Spinal cord (tissue), 9 donors: ENCODE measurements at regions not wholly inside any gene's neighbourhood (a gene's known extent, or its start where the extent isn't known, plus 50 kb on each side); places are given as distances from the start of the nearest gene placed in this dataset.
A peak's percentile ranks its signal among the peaks of the same experiment; 100 is the strongest.

Experiments used
- DNase-seq, 6 donors: peaks; one replicate each; pipeline versions ENCODE4 v3.0.0 to v3.0.0-alpha.2; 2013 to 2015; ENCODE audit warnings: low spot score in 6 of 6, low read depth in 4 of 6
- H3K27ac ChIP-seq: one replicate; pipeline ENCODE4 v1.5.1; 2013; ENCODE audit warnings: low read depth, low read length, control low read depth
- H3K27me3 ChIP-seq: one replicate; pipeline ENCODE4 v1.6.1; 2013; ENCODE audit warnings: low read length; ENCODE audit not compliant: control insufficient read depth, insufficient read depth
- H3K36me3 ChIP-seq: one replicate; pipeline ENCODE4 v1.6.1; 2013; ENCODE audit warnings: low read length; ENCODE audit not compliant: control insufficient read depth, insufficient read depth
- H3K4me1 ChIP-seq: one replicate; pipeline ENCODE4 v1.6.1; 2013; ENCODE audit warnings: low read length; ENCODE audit not compliant: control insufficient read depth, insufficient read depth
- H3K4me3 ChIP-seq: one replicate; pipeline ENCODE4 v1.5.1; 2013; ENCODE audit warnings: low read depth, low read length, control low read depth
- H3K9me3 ChIP-seq: one replicate; pipeline ENCODE4 v1.6.1; 2013; ENCODE audit warnings: low read length; ENCODE audit not compliant: control insufficient read depth, insufficient read depth
- WGBS: methylation state at CpG from one replicate; pipeline ENCODE4 v1.1.5; 2013; ENCODE audit warnings: missing lambda C conversion rate; ENCODE audit not compliant: insufficient coverage; 5-methylcytosine and 5-hydroxymethylcytosine counted together
- donor health status: healthy.

GRCh38 chr5:4639946-4640345, 500.2 kb upstream of the ADAMTS16 start:
- H3K36me3 ChIP-seq, result no peaks in the 10 kb centered on the region
- no peak overlapping the region for H3K4me3 ChIP-seq
- peaks cover 5% of the 10 kb centered on the region for H3K27me3 ChIP-seq
- DNase-seq, result peak in 2 of 6 donors; percentile 13 to 73
- no peaks in the 10 kb centered on the region for H3K9me3 ChIP-seq
- H3K27ac ChIP-seq, result no peak overlapping the region
- 31% methylated on average over 8 of the region's 11 CpGs for WGBS
- no peaks in the 10 kb centered on the region for H3K4me1 ChIP-seq

GRCh38 chr5:4640795-4641194, 499.3 kb upstream of the ADAMTS16 start:
- no CpG with 5 or more reads among the region's 2 CpGs for WGBS
- no peak overlapping the region for H3K27ac ChIP-seq
- H3K4me3 ChIP-seq, result no peak overlapping the region
- peak in 4 of 6 donors; percentile 11 to 87 (median 43) for DNase-seq
- no peaks in the 10 kb centered on the region for H3K9me3 ChIP-seq
- H3K4me1 ChIP-seq, result no peaks in the 10 kb centered on the region
- peaks cover 5% of the 10 kb centered on the region for H3K27me3 ChIP-seq
- no peaks in the 10 kb centered on the region for H3K36me3 ChIP-seq

GRCh38 chr5:4642525-4642924, 497.6 kb upstream of the ADAMTS16 start:
- Histone ChIP-seq H3K4me1 (no peaks in the 10 kb centered on the region), H3K36me3 (no peaks in the 10 kb centered on the region), H3K27me3 (peaks cover 3% of the 10 kb centered on the region), H3K9me3 (no peaks in the 10 kb centered on the region), H3K4me3 (no peak overlapping the region), H3K27ac (no peak overlapping the region)
- no peak for DNase-seq
- no CpG with 5 or more reads among the region's 1 CpG for WGBS

GRCh38 chr5:4643190-4643589, 496.9 kb upstream of the ADAMTS16 start:
- Histone ChIP-seq H3K27me3 (peaks cover 3% of the 10 kb centered on the region), H3K9me3 (no peaks in the 10 kb centered on the region), H3K27ac (no peak overlapping the region), H3K4me1 (no peaks in the 10 kb centered on the region), H3K36me3 (no peaks in the 10 kb centered on the region), H3K4me3 (no peak overlapping the region)
- no peak for DNase-seq
- 88% methylated on average over 1 of the region's 2 CpGs for WGBS

- Histone ChIP-seq H3K4me1 (no peaks in the 10 kb centered on the region), H3K27me3 (peaks cover 3% of the 10 kb centered on the region), H3K36me3 (no peaks in the 10 kb centered on the region), H3K4me3 (no peak overlapping the region), H3K9me3 (no peaks in the 10 kb centered on the region), H3K27ac (no peak overlapping the region)
- no peak for DNase-seq
- WGBS, result 97% methylated on average over 17 of the region's 17 CpGs
These were observed 496.2 kb upstream of the ADAMTS16 start for GRCh38 chr5:4643960-4644359.

- 50% methylated on average over 2 of the region's 8 CpGs for WGBS
These were observed 493.3 kb upstream of the ADAMTS16 start for GRCh38 chr5:4646715-4647375.

GRCh38 chr5:4647955-4648354, 492.2 kb upstream of the ADAMTS16 start:
- Histone ChIP-seq H3K27me3 (no peaks in the 10 kb centered on the region), H3K27ac (no peak overlapping the region), H3K4me3 (no peak overlapping the region), H3K36me3 (no peaks in the 10 kb centered on the region), H3K9me3 (no peaks in the 10 kb centered on the region), H3K4me1 (no peaks in the 10 kb centered on the region)
- WGBS, result 100% methylated on average over 4 of the region's 7 CpGs
- no peak for DNase-seq

More at GRCh38 chr5:4646715-4647375, 493.3 kb upstream of the ADAMTS16 start:
- H3K4me1 ChIP-seq, result no peaks in the 10 kb centered on the region
- peak in 1 of 6 donors; percentile 72 for DNase-seq
- no peaks in the 10 kb centered on the region for H3K9me3 ChIP-seq
- H3K4me3 ChIP-seq, result no peak overlapping the region
- H3K36me3 ChIP-seq, result no peaks in the 10 kb centered on the region
- H3K27ac ChIP-seq, result no peak overlapping the region
- no peaks in the 10 kb centered on the region for H3K27me3 ChIP-seq

- Histone ChIP-seq H3K4me1 (no peaks in the 10 kb centered on the region), H3K9me3 (no peaks in the 10 kb centered on the region), H3K36me3 (no peaks in the 10 kb centered on the region), H3K27ac (no peak overlapping the region), H3K27me3 (no peaks in the 10 kb centered on the region), H3K4me3 (no peak overlapping the region)
- DNase-seq, result no peak
- 71% methylated on average over 1 of the region's 6 CpGs for WGBS
These were observed 488.1 kb upstream of the ADAMTS16 start for GRCh38 chr5:4651806-4652565.

GRCh38 chr5:4653475-4653874, 486.7 kb upstream of the ADAMTS16 start:
- Histone ChIP-seq H3K9me3 (no peaks in the 10 kb centered on the region), H3K36me3 (no peaks in the 10 kb centered on the region), H3K27me3 (no peaks in the 10 kb centered on the region), H3K4me1 (no peaks in the 10 kb centered on the region), H3K4me3 (no peak overlapping the region), H3K27ac (no peak overlapping the region)
- no CpG with 5 or more reads among the region's 1 CpG for WGBS
- DNase-seq, result no peak

GRCh38 chr5:4659851-4660250, 480.3 kb upstream of the ADAMTS16 start:
- Histone ChIP-seq H3K9me3 (no peaks in the 10 kb centered on the region), H3K27ac (no peak overlapping the region), H3K27me3 (no peaks in the 10 kb centered on the region), H3K4me3 (no peak overlapping the region), H3K36me3 (no peaks in the 10 kb centered on the region), H3K4me1 (peaks cover 3% of the 10 kb centered on the region)
- no peak for DNase-seq
- no CpG with 5 or more reads among the region's 1 CpG for WGBS
